Kidney (tissue), 13 donors: ENCODE measurements at regions not wholly inside any gene's neighbourhood (a gene's known extent, or its start where the extent isn't known, plus 50 kb on each side); places are given as distances from the start of the nearest gene placed in this dataset.

Experiments used
- DNase-seq, 5 donors: peaks; one replicate each; pipeline ENCODE4 v3.0.0-alpha.2; 2013 to 2020
- FAIRE-seq: peaks from 2 replicates; lab custom pipeline; 2012; peaks lifted over from hg19 to GRCh38; lab: Jason Lieb, UNC
- H3K27ac ChIP-seq, 2 donors: one replicate each; pipeline ENCODE4 v1.7.0; 2013; ENCODE audit warnings: low read depth in 2 of 2, low read length in 2 of 2, inconsistent platforms in 1 of 2
- H3K27me3 ChIP-seq: one replicate; pipeline ENCODE4 v1.7.1; 2013; ENCODE audit warnings: low read length, inconsistent platforms; ENCODE audit not compliant: control insufficient read depth, insufficient read depth
- H3K36me3 ChIP-seq, 3 donors: one replicate each; pipeline versions ENCODE4 v1.7.0 to v1.7.1; 2013; ENCODE audit warnings: low read length in 3 of 3, control low read depth in 1 of 3, inconsistent platforms in 1 of 3; ENCODE audit not compliant: insufficient read depth in 3 of 3, control insufficient read depth in 2 of 3
- H3K4me1 ChIP-seq, 3 donors: one replicate each; pipeline versions ENCODE4 v1.7.0 to v1.7.1; 2013; ENCODE audit warnings: low read length in 3 of 3, inconsistent platforms in 1 of 3, low read depth in 1 of 3; ENCODE audit not compliant: control insufficient read depth in 2 of 3, insufficient read depth in 2 of 3
- H3K4me3 ChIP-seq, 3 donors: one replicate each; pipeline versions ENCODE4 v1.7.0 to v1.8.1; 2013; ENCODE audit warnings: low read length in 3 of 3, control low read depth in 1 of 3, inconsistent platforms in 1 of 3
- H3K9ac ChIP-seq, 3 donors: one replicate each; pipeline versions ENCODE4 v1.7.0 to v1.7.1; 2013; ENCODE audit warnings: low read length in 3 of 3, control low read depth in 1 of 3, inconsistent platforms in 1 of 3
- H3K9me3 ChIP-seq, 3 donors: one replicate each; pipeline versions ENCODE4 v1.7.0 to v1.7.1; 2013; ENCODE audit warnings: low read length in 3 of 3, control low read depth in 1 of 3, inconsistent platforms in 1 of 3; ENCODE audit not compliant: control insufficient read depth in 2 of 3, insufficient read depth in 1 of 3
- CTCF ChIP-seq: IDR thresholded peaks from 3 replicates; pipeline ENCODE4 v1.5.1; 2012; ENCODE audit warnings: mild to moderate bottlenecking, moderate library complexity, borderline replicate concordance; ENCODE audit not compliant: insufficient read depth; ENCODE audit errors: extremely low read depth
- intact Hi-C: fragments of 100-400 bp; cut with DNase I; formaldehyde crosslinking; loops from one replicate; pipeline ENCODE4 v1.11.1; 2022
- donor health status: control.
- donor health status: control.
- donor health status: control.
- donor health status: control.
- donor health status: control.
- donor health status: DM: yes; HTN: yes; CAD: no.
- donor health status: Normal renal cell carcinoma (clear cell type).

GRCh38 chr4:3866813-3867129 lies 100.6 kb downstream of the ADRA2C start:
- FAIRE-seq (no peak), DNase-seq (no peak)
- intact Hi-C loops: no loop called here
- Histone ChIP-seq H3K36me3 (no peaks in the 10 kb centered on the region), H3K27me3 (peaks cover 2% of the 10 kb centered on the region), H3K27ac (no peak overlapping the region), H3K4me1 (no peaks in the 10 kb centered on the region), H3K4me3 (no peak overlapping the region), H3K9ac (no peak overlapping the region), H3K9me3 (no peaks in the 10 kb centered on the region)
- TF ChIP-seq CTCF: no peak

- H3K36me3 ChIP-seq: no peaks in the 10 kb centered on the region
- H3K4me1 ChIP-seq: no peaks in the 10 kb centered on the region
- TF ChIP-seq CTCF: no peak
- H3K9me3 ChIP-seq: no peaks in the 10 kb centered on the region
- H3K4me3 ChIP-seq: no peak overlapping the region
- no peak for FAIRE-seq
- intact Hi-C loops: no loop called here
- H3K27ac ChIP-seq: no peak overlapping the region
- peak in 2 of 5 donors; percentile 22 to 37 for DNase-seq
- H3K27me3 ChIP-seq: peaks cover 6% of the 10 kb centered on the region
- H3K9ac ChIP-seq: no peak overlapping the region
Observed at GRCh38 chr4:3867403-3868100, 101.4 kb downstream of the ADRA2C start.

GRCh38 chr4:3868211-3869173 lies 102.3 kb downstream of the ADRA2C start:
- DNase-seq (peak in 4 of 5 donors; percentile 62 to 81 (median 78)), FAIRE-seq (no peak)
- H3K27ac ChIP-seq: no peak overlapping the region
- no peaks in the 10 kb centered on the region for H3K4me1 ChIP-seq
- H3K36me3 ChIP-seq: no peaks in the 10 kb centered on the region
- H3K4me3 ChIP-seq: no peak overlapping the region
- H3K27me3 ChIP-seq: peaks cover 8% of the 10 kb centered on the region
- no peaks in the 10 kb centered on the region for H3K9me3 ChIP-seq
- H3K9ac ChIP-seq: no peak overlapping the region
- intact Hi-C loops: no loop called here
- no peak for TF ChIP-seq CTCF
